GM12872 (cell line): ENCODE measurements at regions not wholly inside any gene's neighbourhood (a gene's known extent, or its start where the extent isn't known, plus 50 kb on each side); places are given as distances from the start of the nearest gene placed in this dataset.

Experiments
- TF ChIP-seq, protein P1 (sequence below): IDR thresholded peaks from 3 replicates; pipeline ENCODE4 v1.5.1; 2011; ENCODE audit warnings: low read depth, mild to moderate bottlenecking, low read length, moderate library complexity; ENCODE audit not compliant: insufficient read depth

- TF ChIP-seq, protein P1, sequence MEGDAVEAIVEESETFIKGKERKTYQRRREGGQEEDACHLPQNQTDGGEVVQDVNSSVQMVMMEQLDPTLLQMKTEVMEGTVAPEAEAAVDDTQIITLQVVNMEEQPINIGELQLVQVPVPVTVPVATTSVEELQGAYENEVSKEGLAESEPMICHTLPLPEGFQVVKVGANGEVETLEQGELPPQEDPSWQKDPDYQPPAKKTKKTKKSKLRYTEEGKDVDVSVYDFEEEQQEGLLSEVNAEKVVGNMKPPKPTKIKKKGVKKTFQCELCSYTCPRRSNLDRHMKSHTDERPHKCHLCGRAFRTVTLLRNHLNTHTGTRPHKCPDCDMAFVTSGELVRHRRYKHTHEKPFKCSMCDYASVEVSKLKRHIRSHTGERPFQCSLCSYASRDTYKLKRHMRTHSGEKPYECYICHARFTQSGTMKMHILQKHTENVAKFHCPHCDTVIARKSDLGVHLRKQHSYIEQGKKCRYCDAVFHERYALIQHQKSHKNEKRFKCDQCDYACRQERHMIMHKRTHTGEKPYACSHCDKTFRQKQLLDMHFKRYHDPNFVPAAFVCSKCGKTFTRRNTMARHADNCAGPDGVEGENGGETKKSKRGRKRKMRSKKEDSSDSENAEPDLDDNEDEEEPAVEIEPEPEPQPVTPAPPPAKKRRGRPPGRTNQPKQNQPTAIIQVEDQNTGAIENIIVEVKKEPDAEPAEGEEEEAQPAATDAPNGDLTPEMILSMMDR, result no peak
These were observed 902.7 kb upstream of the ZEB2 start for GRCh38 chr2:145422576-145422975.

- TF ChIP-seq, protein P1, result no peak
These were observed 901.9 kb upstream of the ZEB2 start for GRCh38 chr2:145421841-145422240.

DNA sequence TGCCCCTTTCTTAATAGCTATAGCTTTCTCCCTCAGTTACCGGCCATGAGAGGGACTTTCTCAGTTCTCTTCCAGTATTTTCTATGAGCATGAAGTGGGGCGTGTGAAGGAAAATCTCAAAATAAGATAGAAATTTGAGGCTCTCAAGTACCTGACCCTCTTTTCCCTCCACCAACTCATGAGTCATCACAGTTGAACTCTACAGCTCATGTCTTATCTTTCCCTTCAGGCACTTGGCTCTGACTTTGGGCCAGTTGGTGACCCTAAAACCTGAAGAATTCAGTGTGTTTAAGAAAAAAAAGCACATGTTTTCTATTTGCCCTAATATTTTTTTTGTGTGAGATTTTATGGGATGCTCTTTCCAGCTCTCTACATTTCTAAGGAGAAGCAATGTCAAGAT is 896.7 kb upstream of the ZEB2 start:
- TF ChIP-seq, protein P1, result no peak

DNA sequence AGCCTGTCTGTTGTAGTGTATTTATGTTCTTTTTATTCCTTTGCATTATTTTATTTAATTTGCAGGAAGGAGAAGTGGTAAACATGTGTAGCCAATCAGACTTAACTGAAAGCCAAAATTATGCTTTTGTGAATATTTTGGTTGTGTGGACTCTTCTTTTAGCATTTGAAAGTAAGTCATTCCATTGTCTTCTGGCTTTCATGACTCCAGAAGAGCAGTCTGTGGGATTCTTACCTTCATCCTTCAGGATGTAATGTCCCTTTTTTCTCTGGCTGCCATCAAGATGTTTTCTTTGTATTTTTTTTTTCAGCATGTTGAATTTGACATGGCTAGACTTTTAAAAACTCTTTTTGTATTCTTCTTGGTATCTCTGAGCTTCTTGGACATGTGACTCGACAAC is 895.2 kb upstream of the ZEB2 start:
- TF ChIP-seq, protein P1, result no peak

DNA sequence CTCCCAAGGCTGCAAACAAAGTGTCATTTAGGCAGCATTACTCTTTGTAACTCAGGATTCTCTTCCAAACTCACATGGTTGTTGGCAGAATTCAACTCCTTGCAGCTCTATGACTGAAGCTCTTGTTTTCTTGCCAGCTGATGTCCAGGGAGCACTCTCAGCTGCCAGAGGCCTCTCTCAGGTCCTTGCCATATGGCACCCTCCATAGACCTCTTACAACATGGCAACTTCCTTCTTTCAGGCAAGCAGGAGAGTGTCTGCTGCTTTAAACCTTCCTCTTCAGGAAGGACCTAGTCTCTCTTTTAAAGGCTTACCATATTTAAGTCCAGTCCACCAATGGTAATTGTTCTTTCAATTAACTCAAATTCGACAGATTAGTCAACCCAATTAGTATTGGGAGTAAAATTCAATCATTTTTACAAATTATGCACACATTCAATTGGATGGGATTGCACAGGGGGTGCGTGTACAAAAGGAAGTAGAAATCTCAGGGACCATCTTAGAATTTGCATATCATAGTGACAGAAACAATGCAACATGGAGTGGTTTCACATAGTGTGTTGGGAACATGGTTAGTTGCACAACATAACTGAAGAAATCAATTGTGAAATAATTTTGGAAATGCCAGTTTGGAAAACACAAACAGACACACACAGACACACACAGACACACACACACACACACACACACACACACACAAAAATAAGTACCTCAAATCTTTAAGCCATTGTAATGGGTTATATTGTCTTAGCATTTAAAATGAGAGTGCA is 893.5 kb upstream of the ZEB2 start:
- TF ChIP-seq, protein P1, result no peak

GRCh38 chr2:145412155-145412554 is 892.2 kb upstream of the ZEB2 start:
- TF ChIP-seq, protein P1, result no peak

DNA sequence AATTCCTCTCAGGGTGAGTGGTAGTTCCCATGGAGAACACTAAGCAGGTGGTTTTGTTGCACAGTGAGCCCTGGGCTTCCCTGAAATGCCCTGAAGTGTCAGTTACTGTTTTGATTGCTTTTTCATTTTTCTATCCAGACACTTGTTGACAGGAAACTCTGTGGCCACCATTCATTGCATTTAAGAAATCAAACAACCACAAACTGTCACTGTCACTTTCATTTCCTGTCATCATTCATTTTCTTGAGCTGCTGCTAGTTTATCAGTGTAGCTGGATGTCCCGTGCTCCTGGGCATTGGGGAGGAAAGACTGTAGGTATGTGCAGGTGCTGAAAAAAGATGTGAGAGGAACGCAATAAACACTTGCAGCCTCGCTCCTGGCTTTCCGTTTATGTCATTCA is 891.6 kb upstream of the ZEB2 start:
- TF ChIP-seq, protein P1, result no peak
